HG02885 (cell line): ENCODE measurements at regions not wholly inside any gene's neighbourhood (a gene's known extent, or its start where the extent isn't known, plus 50 kb on each side); places are given as distances from the start of the nearest gene placed in this dataset.

Source experiments
- ATAC-seq: cut with Tn5 transposase; IDR thresholded peaks from one replicate; pipeline ENCODE4 v1.9.1; 2021; ENCODE audit warnings: mild to moderate bottlenecking; ENCODE audit not compliant: unreplicated experiment, poor library complexity

DNA sequence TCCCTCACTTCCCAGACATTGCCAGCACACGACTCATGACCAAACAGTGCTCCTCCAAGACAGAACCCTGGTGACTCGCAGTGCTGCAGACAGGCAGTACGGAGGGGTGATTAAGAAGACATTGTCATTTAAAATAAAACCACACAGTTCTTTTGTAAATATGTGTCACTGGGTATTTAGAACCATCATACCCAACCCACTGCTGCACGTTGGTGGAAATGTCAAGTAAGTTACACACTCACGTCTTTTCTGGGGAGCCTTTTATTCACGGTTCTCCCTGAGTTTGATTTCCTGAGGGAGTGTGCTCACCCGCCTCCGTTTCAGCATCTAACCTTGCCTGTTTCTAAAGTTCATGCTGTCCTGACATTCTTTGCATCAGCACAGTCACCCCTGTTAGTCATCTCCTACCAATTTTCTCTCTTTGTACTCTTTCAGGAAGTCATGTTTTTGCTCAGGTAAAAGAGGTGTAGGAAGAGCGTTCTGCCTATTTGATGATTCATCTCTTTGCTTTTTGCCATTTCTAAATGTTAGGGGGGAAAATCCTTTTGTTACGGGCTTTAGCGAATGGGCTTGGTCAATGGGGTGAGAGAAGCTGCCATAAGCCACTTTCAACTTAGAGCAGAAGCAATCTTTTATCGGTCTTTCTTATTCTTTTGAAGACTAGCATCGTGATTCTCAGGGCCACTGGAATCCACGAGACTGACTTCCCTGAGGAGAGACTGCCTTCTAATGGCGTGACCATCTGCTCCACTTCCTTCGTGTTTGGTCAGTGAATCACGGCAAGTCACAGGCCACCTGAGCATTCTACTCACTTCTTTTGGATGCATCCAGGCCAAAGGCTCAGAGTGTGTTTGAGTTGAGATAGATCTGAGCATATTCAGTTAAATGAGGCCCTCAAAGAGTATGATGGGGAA lies 512.8 kb upstream of the JARID2 start:
- ATAC-seq, result no peak

DNA sequence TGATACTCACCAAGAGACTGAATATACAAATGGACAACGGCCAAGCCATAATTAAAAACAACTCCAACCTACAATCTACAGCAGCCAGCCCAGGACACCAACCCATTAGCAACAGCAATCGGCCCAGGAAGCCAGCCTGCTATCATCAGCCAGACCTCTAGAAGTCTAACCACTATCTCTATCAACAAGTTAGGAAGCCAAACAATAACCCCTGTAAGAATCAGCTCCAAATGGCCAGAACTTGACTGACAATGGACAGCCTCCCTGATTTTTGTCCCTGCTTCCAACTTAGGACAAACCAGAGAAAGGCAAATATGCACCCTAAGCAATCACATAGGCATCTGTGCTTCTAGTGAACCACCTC lies 511.8 kb upstream of the JARID2 start:
- no peak for ATAC-seq

DNA sequence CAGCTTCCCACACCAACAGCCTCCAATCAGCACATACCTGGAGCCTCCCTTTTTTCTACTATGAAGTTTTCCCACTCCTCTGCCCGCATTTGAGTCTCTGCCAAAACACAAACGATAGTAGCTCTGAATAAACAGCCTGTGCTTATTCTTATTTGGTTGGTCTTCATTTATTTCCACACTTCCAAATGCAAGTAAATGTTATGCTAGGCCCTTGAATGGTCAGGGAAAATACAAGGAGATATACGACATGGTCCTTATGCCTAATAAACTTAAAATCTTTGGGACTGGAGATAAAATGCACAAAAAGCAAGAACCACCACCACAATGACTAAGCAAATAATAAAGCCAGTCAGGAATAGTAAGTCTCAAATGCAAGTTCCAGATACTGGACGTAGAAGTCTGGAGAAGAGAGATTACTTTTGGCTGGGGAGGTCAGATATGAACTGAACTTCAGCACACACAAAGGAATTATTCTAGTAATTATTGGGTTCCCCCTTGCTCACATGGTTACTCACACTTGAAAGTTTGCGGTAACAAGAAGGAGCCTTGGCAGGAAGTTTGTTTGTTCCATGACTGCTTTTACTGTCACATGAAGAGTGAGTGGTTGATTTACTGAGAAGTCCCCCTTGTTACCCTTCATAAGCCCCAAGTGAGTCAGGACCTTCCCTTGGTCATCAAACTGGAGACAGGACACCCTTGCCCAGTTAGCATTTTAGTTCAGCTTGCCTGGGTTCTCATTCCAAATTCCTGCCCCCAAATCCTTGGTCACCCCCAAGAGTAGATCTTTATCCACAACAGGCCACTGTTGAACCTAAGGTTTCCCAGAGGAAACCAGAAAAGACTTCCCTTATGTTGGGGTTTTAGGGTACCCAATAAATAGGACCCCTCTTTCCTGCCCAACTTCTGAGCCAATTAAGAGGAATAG lies 511.2 kb upstream of the JARID2 start:
- ATAC-seq, result peak; percentile 93

DNA sequence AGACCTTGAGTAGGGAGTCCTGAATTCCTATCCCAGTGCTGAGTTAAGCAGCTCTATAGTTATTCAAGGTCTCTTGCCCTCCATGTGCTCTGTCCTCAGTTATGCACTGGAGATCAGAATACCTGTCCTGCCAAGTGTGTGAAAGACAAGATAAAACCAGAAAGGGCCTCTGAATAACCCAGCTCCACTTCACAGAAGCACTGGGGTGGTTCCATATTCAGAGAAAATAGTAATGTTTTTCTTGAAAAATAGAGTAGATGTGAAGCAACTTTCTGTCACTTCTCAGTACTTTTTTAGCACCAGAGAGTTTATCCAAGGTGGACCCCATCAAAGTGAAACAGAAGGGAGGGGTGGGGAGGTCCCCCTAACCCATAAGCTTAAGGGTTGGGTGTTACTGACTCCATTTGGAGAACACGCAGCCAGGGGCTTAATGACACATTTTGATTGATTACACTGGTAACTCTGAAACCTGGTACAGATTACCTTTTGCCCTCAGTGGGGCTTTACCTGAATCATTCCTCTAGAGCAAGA lies 509.8 kb upstream of the JARID2 start:
- ATAC-seq, result no peak

DNA sequence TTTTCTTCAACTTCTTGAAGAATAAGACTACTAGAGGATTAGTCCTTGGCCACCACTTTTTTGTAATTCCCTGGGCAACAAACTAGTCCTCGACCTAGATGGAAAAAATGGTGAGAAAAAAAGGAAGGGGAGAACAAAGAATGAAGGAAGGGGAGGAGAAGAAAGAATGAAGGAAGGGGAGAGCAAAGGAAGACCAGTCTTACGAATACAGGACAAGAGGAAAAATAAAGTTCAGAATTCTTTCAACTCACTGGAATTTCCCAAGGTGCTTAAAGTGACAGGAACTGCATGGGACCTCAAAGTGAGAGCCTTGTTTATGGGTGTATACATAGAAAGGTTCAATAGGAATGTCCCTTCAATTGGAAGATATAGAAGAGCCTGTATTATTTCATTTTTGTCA lies 509.3 kb upstream of the JARID2 start:
- ATAC-seq, result no peak

DNA sequence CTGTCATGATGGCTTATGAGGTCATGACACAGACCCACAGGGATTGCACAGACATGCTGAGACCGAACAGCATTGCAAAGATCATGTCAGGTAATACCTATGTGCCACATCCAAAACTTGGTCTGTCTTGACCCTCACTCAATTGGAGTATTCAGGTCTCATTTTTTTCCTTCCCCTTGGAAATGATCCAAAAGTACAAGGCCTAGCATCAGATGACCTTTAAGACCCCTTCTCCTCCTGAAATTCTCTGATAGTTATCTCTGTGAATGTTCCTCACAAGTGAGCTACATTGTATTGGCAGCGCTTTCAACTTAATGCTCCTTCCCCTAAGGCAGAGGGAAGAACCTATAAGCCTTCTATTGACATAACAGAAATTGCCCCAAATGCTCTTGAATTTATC lies 507.4 kb upstream of the JARID2 start:
- ATAC-seq, result no peak

DNA sequence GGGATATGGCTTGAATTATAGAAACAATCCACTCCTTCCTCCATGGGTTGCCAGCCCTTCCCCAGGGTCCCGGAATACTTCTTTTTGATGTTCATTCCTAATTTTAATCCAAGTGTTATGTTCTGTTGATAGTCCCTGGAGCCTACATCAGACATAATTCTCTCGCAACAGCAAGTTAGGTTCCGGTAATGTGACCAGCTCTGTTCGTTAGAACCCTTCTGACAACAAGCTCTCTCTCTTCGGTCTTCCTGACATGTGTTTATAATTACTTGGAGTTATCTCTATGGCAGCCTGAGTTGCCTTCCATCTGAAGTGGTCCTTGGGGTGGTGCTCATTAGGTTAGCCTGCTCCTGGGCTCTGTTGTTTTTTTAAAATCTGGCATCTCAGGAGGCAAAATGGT lies 506.9 kb upstream of the JARID2 start:
- no peak for ATAC-seq

DNA sequence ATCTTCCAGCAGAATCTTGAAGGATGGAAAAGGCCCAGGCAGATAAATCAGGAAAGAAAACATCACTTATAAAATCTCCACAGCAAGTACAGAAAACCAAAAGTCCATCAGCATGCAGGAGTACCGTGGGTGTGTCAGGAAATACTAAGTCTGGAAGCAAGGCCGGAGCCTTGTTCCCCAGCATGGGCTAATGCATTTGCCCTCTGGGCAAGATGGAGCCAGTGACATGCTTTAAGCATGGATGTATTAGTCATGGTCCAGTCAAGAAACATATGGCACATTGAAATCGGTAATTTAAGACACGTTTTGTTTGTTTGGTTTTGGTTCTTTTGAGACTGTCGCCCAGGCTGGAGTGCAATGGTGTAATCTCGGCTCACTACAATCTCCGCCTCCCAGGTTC lies 506.0 kb upstream of the JARID2 start:
- no peak for ATAC-seq

DNA sequence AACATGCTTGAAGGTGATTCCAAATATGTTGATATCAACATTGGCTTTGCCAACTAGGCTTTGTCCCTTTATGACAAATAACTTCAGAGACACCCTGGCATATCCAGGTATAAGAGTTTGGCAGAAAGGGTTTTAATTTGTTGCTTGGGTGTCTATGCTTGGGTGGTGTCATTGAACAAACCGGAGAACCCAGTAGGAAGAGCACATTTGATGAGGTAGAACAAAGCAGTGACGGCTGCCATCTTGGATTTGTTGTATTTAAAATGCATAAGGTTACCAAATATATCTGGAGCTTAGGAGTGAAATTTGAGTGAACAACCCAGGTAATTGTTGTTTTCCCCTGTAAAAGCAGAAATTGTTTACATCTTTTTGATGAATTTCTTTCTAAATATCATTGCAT lies 503.7 kb upstream of the JARID2 start:
- no peak for ATAC-seq

DNA sequence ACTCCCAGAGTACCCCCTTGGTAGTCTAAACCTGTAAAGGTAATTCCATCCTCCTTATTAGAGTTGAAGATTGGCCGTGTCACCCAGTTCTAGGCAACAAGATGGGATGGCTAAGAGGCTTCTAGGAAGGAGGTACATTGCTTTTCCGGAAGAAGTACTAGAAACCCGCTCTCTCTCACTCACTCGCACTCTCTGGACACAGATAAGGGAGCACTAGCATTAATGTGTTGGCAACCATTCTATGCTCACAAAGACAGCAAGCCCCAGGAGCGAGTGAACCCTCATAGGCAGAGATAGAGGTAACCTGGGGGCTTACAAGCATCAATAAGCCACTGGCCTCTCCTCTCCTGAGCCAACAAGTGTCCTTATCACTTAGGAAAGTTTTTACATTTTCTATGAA lies 503.2 kb upstream of the JARID2 start:
- ATAC-seq, result no peak

DNA sequence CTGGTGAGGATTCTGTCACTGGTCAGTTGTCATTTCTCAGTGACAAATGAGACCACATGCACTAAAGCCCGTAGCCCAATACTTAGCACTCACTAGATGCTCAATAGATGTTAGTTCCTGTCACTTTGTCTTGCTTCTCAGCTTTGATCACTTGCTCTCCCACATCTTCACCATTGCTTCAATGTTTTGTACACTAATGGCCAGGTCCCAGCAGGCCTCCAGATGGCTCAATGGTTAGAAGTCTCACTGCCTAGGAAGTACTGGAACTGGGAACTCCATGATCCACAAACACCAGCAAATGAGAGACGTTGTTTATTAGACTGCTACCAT lies 502.8 kb upstream of the JARID2 start:
- no peak for ATAC-seq

DNA sequence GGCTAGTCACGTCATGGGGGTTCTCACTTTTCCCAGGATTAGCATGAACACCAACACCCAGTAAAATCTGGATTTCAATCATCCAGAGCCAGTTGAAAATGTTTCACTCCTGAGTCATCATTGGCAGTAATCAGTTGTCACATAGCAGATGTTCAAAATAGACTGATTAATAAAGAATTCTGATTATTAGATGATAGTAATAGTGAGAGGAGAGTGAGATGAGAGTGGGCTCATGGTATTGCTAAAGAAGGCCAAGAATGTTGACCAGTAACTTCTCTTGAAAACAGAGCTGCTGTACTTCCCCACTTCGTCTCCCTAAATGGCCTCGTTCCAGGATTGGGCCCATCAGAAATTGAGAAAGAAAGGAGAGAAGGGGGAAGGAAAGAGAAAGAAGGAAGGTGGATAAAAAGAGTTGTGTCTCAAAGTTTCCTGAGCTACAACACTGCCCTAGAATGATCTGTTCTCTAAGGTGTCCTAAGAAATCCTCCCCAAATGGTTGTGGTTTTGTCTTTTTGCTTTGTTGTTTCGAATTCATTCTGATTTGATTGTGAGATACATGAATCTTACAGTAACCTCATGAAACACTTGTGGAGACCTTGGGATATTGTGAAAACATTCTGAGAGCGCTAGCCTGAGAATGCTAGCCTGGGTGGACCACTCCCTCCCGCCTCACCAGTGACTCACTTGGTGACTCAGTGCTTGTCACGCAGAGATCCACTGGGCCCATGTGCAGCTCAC lies 502.2 kb upstream of the JARID2 start:
- no peak for ATAC-seq

DNA sequence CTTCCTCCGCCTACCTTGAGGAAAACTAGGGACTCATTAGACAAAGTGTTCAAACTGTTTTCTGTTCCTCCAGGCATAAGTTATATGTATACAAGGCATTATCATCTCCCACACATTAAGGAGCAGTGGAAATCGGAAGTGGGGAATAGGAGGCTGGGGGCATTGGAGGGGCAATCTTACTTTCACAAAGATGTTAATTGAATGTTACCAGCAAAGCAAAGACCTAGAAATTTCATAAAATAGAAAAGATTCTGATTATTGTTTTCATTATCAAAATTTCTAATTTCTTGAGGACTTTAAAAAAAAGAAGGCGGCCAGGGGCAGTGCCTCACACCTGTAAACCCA lies 501.7 kb upstream of the JARID2 start:
- ATAC-seq, result no peak

DNA sequence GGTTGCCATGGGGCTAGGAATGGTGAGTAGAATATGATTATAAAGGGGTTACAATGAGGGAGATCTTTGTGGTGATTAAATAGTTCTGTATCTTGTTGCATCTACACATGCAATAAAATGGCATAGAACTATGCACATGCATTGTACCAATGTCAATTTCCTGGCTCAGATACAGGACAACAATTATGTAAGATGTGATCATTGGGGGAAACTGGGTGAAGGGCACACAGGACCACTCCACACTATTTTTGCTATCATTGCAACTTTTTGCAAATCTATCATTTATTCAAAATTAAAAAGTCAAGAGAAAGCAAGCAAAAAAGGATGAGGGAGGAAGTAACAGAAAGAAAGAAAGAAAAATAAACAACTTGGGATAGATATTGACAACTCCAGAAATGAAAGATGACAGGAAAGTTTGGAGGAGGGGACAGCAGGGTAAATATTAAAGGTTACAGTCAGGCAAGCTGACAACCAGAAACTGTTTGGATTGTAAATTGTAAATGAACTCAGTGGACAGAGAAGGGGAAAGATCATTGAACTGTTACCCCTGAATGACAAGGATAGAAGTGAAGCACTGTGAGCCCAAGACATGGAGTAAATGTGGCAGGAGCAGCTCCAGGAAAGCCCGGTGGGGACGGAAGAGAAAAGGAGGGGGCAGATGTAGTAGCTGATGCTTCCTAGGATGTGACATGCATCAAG lies 499.6 kb upstream of the JARID2 start:
- no peak for ATAC-seq

DNA sequence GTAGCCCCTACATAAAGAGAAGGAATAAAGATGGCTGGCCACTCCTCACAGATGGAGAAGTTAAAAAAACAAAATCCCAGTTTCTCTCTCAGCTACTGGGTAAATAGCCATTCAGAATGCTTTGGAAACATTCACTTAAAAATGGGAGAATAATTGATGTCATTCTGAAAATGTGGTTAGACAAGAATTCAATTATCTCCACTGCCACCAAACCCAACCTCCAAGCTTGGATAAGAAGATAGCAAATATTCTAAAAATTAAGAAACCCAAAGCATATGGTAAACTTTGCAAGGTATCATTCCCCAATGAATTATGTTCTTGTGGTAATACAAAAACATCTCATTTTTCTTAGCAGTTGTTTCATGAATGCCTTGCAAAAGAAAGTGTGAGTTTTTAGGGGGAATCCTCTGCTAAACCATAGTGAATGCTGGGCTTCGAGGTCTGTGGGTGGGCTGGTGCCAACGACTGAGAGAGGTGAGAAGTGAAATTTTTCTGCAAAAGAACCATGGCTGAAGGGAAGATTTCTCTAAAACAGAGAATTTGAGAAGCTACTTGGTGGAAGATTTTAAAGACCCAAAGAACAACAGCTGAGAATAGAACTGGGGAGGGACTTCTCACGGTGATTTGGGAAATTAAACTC lies 497.9 kb upstream of the JARID2 start:
- no peak for ATAC-seq

DNA sequence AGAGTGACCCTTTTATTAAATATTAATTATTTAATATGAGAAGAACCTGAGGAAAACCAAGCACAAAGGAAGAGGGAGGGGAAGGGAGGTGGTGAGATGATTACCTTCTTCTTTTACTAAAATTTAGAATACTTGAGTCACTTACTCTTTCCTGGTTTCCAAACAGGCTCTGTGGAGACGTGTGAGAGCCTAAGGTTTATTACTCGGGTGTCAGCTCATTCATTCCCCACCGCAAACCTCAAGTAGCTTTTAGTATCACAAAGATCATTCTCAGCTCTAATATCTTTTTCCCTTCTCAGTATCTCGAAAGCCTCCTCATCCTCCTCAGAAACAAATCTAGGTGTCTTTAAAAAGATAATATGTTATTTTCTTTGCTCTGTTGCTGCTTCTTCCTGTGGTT lies 497.2 kb upstream of the JARID2 start:
- no peak for ATAC-seq

DNA sequence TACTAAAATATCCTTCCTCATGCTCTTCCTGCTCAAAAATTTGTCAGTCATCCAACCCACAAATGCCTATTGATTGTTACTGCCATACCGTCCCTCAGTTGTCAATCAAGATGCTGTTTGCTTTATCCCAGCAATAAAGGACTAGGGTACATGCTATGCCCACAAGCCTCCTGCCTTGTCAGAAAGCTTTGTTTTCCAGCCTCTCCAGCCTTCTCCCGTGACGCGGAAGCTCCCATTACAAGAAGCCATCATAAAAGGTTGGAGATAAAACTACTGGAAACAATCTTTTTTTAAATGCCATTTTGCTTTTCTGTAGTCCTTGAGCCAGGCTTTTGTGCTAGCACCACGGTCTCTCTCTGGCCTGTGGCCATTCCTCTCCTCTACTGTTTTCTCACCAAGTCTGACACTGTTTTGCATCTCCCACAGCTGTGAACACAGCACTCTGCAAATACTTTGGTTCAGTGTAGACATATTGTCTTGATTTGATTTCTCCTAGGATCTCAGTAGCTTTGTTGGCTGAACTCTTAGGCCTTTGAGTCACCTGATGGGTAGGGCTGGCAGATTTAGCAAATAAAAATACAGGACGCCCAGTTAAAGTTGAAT lies 495.7 kb upstream of the JARID2 start:
- no peak for ATAC-seq

DNA sequence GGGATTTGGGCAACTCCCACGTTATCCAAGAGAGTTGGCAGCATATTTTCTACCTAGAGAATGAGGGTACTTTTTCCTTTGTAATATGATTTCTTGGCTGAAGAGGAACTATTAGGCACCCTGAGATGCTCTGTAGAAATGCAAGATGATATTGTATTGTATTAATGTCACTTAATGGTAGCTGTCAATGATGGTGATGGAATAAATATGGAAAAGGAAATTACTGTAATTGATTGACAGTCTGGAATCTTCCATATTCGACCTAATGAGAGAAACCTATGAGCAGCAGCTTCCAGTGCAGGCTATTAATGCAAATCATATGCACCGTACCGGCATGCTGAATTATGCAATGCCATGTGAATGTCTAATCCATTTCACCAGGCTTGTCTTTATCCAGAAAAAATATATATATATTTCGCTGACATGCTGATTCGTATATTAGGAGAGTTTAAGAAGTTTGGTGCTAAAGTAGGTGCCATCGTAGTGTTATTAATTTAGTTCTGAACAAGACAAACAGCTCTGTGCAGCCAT lies 494.2 kb upstream of the JARID2 start:
- ATAC-seq, result no peak
